Caco-2 (cell line): ENCODE measurements at regions not wholly inside any gene's neighbourhood (a gene's known extent, or its start where the extent isn't known, plus 50 kb on each side); places are given as distances from the start of the nearest gene placed in this dataset.

Experiments
- BruUV-seq: library from RNA; stranded (reverse); fragments of 400-500 nt; replicated peaks from 2 replicates; lab custom pipeline; 2021; lab: Mats Ljungman, UMichigan
- CTCF ChIA-PET: fragments of 300-600 bp; sonication (Branson Sonifier 250); formaldehyde crosslinking; loops from one replicate; lab custom pipeline; 2022; ENCODE audit warnings: antibody characterized with exemption; lab: Charles Lee
- POLR2A ChIA-PET: fragments of 300-600 bp; sonication (Branson Sonifier 250); formaldehyde crosslinking; loops from one replicate; lab custom pipeline; 2022; ENCODE audit warnings: antibody characterized with exemption; lab: Charles Lee
- DNase-seq, 2 experiments: peaks; one replicate each; pipeline versions ENCODE4 v3.0.0 to v3.0.0-alpha.2; 2020 to 2022
- H3K27me3 ChIP-seq: replicated peaks from 2 replicates; pipeline ENCODE4 v1.6.0; 2011; ENCODE audit warnings: low read length; ENCODE audit not compliant: control insufficient read depth, insufficient read depth
- H3K36me3 ChIP-seq: 2 replicates; pipeline ENCODE4 v1.5.1; 2011; ENCODE audit warnings: low read length; ENCODE audit not compliant: control insufficient read depth, insufficient read depth
- H3K4me1 ChIP-seq: fragments of 250-450 bp; sonication (Bioruptor Pico); 2 replicates; pipeline ENCODE4 v1.5.1; 2020; ENCODE audit warnings: mild to moderate bottlenecking
- H3K4me3 ChIP-seq: 2 replicates; pipeline ENCODE4 v1.5.1; 2011; ENCODE audit warnings: low read depth, mild to moderate bottlenecking, control low read depth, low read length
- H3K9me3 ChIP-seq: fragments of 250-450 bp; sonication (Bioruptor Pico); 2 replicates; pipeline ENCODE4 v1.5.1; 2020; ENCODE audit warnings: mild to moderate bottlenecking, moderate library complexity
- H3K27ac Mint-ChIP-seq: one replicate; pipeline ENCODE4 v1.8.0; 2022; ENCODE audit warnings: mixed read lengths; ENCODE audit not compliant: unreplicated experiment
- H3K27me3 Mint-ChIP-seq: one replicate; pipeline ENCODE4 v1.8.0; 2022; ENCODE audit warnings: mixed read lengths; ENCODE audit not compliant: insufficient read depth, unreplicated experiment
- H3K36me3 Mint-ChIP-seq: one replicate; pipeline ENCODE4 v1.8.0; 2022; ENCODE audit warnings: mild to moderate bottlenecking, mixed read lengths; ENCODE audit not compliant: insufficient read depth, unreplicated experiment
- H3K4me1 Mint-ChIP-seq: one replicate; pipeline ENCODE4 v1.8.0; 2022; ENCODE audit warnings: low read depth, mixed read lengths; ENCODE audit not compliant: unreplicated experiment
- H3K4me3 Mint-ChIP-seq: one replicate; pipeline ENCODE4 v1.8.0; 2022; ENCODE audit warnings: mild to moderate bottlenecking, moderate library complexity, mixed read lengths; ENCODE audit not compliant: unreplicated experiment
- H3K9me3 Mint-ChIP-seq: one replicate; pipeline ENCODE4 v1.8.0; 2022; ENCODE audit warnings: mixed read lengths; ENCODE audit not compliant: unreplicated experiment
- CTCF ChIP-seq, 2 experiments: fragments of 200-600 bp in 1 of 2; IDR thresholded peaks; 1 replicate in 1 of 2; 2 replicates in 1 of 2; pipeline versions ENCODE4 v1.5.1 to v1.8.0; 2011 to 2022; ENCODE audit warnings: antibody characterized with exemption in 1 of 2, control low read depth in 1 of 2, inconsistent platforms in 1 of 2, low read depth in 1 of 2, low read length in 1 of 2, mild to moderate bottlenecking in 1 of 2, moderate library complexity in 1 of 2; ENCODE audit not compliant: insufficient read depth in 1 of 2, severe bottlenecking in 1 of 2, unreplicated experiment in 1 of 2
- intact Hi-C: fragments of 100-400 bp; cut with micrococcal nuclease; formaldehyde crosslinking; loops from one replicate; pipeline ENCODE4 v1.10.0; 2022; ENCODE audit not compliant: unreplicated experiment

- intact Hi-C loops = loop anchor here (1.0 to 2.0 kb wide), 2 partner anchors 423 to 791 kb away; no protein-coding TSS in a partner anchor
- peak in 1 of 2 experiments; percentile 48 for DNase-seq
- peak; percentile 77 to 91 for TF ChIP-seq CTCF (IDR thresholded peaks at IDR 0.05; ENCODE audit: insufficient read depth in 1 of 2, low read depth in 1 of 2, low read length in 1 of 2, severe bottlenecking in 1 of 2, unreplicated experiment in 1 of 2)
- Mint-ChIP-seq H3K4me1 (no peaks in the 10 kb centered on the region), H3K36me3 (no peaks in the 10 kb centered on the region), H3K27me3 (peaks cover 28% of the 10 kb centered on the region), H3K9me3 (no peaks in the 10 kb centered on the region), H3K4me3 (no peak overlapping the region), H3K27ac (no peak overlapping the region)
- Histone ChIP-seq H3K4me1 (no peaks in the 10 kb centered on the region), H3K27me3 (no peaks in the 10 kb centered on the region; the same call in 1 of the 2 replicates), H3K4me3 (no peak overlapping the region), H3K9me3 (no peaks in the 10 kb centered on the region), H3K36me3 (no peaks in the 10 kb centered on the region)
- ChIA-PET CTCF (interaction anchor here (0.6 kb wide), 3 partner anchors 151 to 1421 kb away, joined by 3 to 4 read pairs (median 3); no protein-coding TSS in a partner anchor), POLR2A (no interaction called here)
- BruUV-seq = no TSS peak
Observed at GRCh38 chr19:30649934-30650614, 277.9 kb downstream of the ZNF536 start.

GRCh38 chr19:30648866-30649862 lies 277.0 kb downstream of the ZNF536 start:
- Mint-ChIP-seq H3K4me3 (no peak overlapping the region), H3K9me3 (no peaks in the 10 kb centered on the region), H3K4me1 (no peaks in the 10 kb centered on the region), H3K36me3 (no peaks in the 10 kb centered on the region), H3K27me3 (peaks cover 27% of the 10 kb centered on the region), H3K27ac (no peak overlapping the region)
- Histone ChIP-seq H3K4me3 (no peak overlapping the region), H3K27me3 (no peaks in the 10 kb centered on the region; the same call in 1 of the 2 replicates), H3K4me1 (no peaks in the 10 kb centered on the region), H3K36me3 (no peaks in the 10 kb centered on the region), H3K9me3 (no peaks in the 10 kb centered on the region)
- no TSS peak for BruUV-seq
- no peak for TF ChIP-seq CTCF (IDR thresholded peaks at IDR 0.05; ENCODE audit: insufficient read depth in 1 of 2, low read depth in 1 of 2, low read length in 1 of 2, severe bottlenecking in 1 of 2, unreplicated experiment in 1 of 2)
- ChIA-PET POLR2A (no interaction called here), CTCF (interaction anchor here (0.6 kb wide), 3 partner anchors 413 to 1422 kb away, joined by 3 to 4 read pairs (median 3); no protein-coding TSS in a partner anchor)
- intact Hi-C loops = no loop called here
- no peak for DNase-seq
